Panc1 (cell line): ENCODE measurements at regions not wholly inside any gene's neighbourhood (a gene's known extent, or its start where the extent isn't known, plus 50 kb on each side); places are given as distances from the start of the nearest gene placed in this dataset.

ENCODE experiments used
- POLR2AphosphoS5 ChIP-seq: IDR thresholded peaks from 2 replicates; pipeline ENCODE4 v1.6.1; 2012; ENCODE audit warnings: mild to moderate bottlenecking, low read depth, low read length, moderate library complexity
- REST ChIP-seq, 2 experiments: IDR thresholded peaks; 2 replicates each; pipeline ENCODE4 v1.6.1; 2011 to 2012; ENCODE audit warnings: low read depth in 2 of 2, control low read depth in 1 of 2, low read length in 1 of 2, mild to moderate bottlenecking in 1 of 2, moderate library complexity in 1 of 2; ENCODE audit not compliant: insufficient read depth in 1 of 2
- SIN3A ChIP-seq: IDR thresholded peaks from 2 replicates; pipeline ENCODE4 v1.6.1; 2012; ENCODE audit warnings: low read depth, mild to moderate bottlenecking, low read length, moderate library complexity, borderline replicate concordance; ENCODE audit not compliant: insufficient read depth
- TCF7L2 ChIP-seq: IDR thresholded peaks from 2 replicates; pipeline ENCODE4 v1.6.1; 2011; ENCODE audit warnings: mild to moderate bottlenecking, low read depth, low read length, inconsistent platforms
- TF ChIP-seq, protein P1 (sequence below): fragments of 450-650 bp; IDR thresholded peaks from 2 replicates; pipeline ENCODE4 v1.5.1; 2017; ENCODE audit warnings: mild to moderate bottlenecking

- TF ChIP-seq TCF7L2 (no peak), POLR2AphosphoS5 (no peak), SIN3A (no peak), REST (IDR thresholded peaks at IDR 0.05; ENCODE audit: insufficient read depth in 1 of 2, low read depth in 2 of 2, low read length in 1 of 2) (no peak)
- TF ChIP-seq, protein P1, sequence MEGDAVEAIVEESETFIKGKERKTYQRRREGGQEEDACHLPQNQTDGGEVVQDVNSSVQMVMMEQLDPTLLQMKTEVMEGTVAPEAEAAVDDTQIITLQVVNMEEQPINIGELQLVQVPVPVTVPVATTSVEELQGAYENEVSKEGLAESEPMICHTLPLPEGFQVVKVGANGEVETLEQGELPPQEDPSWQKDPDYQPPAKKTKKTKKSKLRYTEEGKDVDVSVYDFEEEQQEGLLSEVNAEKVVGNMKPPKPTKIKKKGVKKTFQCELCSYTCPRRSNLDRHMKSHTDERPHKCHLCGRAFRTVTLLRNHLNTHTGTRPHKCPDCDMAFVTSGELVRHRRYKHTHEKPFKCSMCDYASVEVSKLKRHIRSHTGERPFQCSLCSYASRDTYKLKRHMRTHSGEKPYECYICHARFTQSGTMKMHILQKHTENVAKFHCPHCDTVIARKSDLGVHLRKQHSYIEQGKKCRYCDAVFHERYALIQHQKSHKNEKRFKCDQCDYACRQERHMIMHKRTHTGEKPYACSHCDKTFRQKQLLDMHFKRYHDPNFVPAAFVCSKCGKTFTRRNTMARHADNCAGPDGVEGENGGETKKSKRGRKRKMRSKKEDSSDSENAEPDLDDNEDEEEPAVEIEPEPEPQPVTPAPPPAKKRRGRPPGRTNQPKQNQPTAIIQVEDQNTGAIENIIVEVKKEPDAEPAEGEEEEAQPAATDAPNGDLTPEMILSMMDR: no peak
Measured at GRCh38 chr13:105446197-105446596, 1089.3 kb downstream of the EFNB2 start.
